RPMI8226 (cell line): ENCODE measurements at regions not wholly inside any gene's neighbourhood (a gene's known extent, or its start where the extent isn't known, plus 50 kb on each side); places are given as distances from the start of the nearest gene placed in this dataset.

ENCODE experiments used
- DNase-seq: peaks from one replicate; pipeline ENCODE4 v3.0.0-alpha.2; 2015

- no peak for DNase-seq
Measured at GRCh38 chr3:147760941-147761340, 351.8 kb downstream of the ZIC1 start.

DNA sequence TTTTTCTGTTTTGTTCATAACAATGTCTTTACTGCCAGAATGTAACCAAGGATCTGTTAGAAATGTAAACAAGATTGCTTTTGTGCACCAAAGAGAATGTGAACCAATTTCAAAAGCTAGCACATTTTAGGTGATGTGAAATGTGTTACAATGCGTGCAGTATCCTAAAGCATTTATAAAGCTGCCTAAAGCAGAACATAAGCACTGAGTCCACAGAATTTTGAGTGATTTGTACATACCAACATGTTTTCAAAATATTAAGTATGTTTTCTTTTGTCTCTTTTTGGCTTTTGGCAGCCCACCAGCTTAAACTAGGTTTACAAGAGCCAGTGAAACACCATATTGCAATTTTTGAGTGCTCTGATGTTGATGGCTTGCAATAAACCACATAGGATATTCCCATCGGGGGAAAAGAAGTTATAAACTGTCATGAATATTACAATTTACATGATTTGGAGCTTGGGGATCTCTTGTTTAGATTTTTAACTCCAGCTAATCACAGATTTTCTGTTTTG lies 364.0 kb downstream of the ZIC1 start:
- no peak for DNase-seq

- no peak for DNase-seq
Measured at GRCh38 chr3:147775411-147775810, 366.2 kb downstream of the ZIC1 start.

DNA sequence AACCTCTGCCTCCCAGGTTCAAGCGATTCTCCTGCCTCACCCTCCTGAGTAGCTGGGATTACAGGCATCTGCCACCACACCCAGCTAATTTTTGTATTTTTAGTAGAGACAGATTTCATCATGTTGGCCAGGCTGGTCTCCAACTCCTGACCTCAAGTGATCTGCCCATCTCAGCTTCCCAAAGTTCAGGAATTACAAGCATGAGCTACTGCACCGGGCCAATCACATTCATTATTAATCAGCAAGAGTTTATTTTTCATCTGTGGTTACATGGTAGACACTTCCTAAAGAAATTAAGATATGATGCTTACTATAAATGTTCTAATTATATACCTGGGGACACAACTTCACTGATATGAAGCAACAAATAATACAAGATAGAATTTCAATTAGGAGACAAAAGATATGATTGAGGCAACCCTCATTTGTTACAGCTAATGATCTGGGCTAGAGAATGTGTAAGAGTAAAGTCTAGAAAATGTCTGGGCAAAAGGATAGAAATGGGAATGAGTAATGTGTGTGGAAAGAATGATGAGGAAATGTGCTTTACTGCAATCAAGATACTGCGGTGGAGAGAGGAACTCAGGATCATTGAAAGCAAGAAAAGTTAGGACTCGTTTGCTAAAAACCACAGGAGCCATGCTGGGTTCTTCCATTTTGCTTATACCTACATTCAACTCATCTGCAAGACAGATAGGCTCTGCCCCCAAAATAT lies 366.8 kb downstream of the ZIC1 start:
- no peak for DNase-seq

GRCh38 chr3:147793841-147794240 lies 384.7 kb downstream of the ZIC1 start:
- no peak for DNase-seq

DNA sequence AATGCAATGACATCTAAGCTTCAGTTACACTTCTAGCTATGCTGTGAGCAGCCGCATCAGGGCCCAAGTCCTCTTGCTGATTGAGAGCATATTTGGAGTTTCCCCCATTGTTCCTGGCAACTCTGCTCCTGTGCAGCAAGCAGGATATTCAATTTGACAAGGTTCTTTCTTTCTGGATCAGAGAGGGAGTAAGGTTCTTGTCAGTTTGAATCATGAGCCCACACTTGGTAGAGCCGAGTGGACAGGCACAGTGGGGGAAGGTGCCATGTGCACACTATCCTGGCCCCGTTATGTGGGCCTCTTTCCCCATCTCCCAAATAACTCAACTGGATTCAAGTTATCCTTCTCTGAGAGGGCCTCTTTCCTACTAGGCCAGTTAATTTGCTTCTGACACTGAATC lies 385.4 kb downstream of the ZIC1 start:
- no peak for DNase-seq

DNA sequence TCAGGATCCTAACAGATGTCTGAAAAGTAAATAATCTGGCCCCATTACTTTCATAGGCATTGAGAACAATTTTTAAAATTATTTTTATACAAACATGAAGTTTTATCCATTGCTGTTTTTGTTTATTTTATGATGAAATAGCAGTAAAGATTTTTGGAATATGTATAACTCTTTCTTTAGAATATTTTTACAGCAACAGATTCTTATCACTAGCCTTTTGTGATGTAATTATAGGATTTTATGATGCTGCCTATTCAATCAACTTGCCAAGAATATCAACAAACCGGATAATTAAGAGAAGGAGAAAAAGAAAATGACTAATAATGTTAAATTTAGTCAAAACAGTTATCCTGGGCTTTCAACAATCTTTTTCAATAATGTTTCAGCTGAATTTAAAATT lies 386.3 kb downstream of the ZIC1 start:
- no peak for DNase-seq

- no peak for DNase-seq
Measured at GRCh38 chr3:147797095-147797494, 387.9 kb downstream of the ZIC1 start.

- no peak for DNase-seq
Measured at GRCh38 chr3:147799601-147800000, 390.4 kb downstream of the ZIC1 start.

- no peak for DNase-seq
Measured at GRCh38 chr3:147807776-147808175, 398.6 kb downstream of the ZIC1 start.

DNA sequence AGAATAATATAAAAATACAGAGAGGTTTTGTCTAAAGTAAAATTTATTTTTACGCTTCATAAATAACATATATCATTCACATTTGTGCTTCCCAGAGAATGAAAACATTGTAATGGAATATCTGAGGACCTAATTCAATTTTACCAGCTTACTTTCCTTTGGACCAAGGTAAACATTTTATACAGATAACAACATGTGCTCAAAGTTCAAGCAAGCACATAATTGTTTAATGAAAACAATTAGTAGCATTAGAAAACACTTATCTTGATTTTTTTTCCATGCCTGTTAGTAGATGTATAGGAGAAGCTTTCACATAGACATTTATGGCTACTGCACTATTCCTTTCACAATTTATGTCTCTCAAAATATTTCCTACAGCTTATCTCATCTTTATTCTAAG lies 400.0 kb downstream of the ZIC1 start:
- DNase-seq: no peak

GRCh38 chr3:147812186-147812911 lies 403.2 kb downstream of the ZIC1 start:
- DNase-seq: no peak

DNA sequence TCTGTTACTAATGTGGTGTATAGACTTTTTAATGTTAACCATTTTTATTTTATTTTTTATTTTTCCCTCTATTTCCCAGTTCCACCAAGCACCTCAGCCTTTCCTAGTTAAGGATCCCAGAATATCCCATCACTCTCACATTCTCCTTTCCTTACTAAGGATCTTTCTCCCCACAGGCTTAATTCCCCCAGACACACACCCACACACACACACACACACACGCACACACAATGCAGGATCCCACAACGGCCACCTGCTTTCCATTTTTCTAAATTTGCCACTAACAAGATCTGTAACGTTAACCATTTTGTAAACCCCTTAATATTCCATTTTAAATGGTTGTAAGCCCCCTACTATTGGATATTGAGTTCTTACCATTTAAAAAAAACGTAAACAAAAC lies 404.1 kb downstream of the ZIC1 start:
- no peak for DNase-seq

DNA sequence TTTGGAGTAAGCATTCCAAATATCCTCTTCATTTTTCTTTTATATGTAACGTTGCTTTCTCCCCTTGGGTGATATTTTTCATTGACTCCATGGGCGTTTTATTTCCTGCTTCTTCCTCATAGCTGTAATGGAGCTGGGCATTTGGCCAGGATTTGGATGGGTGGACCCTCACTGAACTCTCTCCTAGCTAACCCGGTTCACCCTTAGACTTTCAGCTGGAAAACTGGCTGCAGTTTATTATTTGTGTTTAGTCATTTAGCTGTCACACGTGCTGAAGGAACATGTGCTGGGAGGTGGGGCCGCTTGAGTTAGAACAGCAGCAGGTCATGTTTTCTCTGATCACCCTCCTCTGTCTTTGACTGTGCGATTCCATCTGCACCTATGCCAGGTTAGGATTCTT lies 407.6 kb downstream of the ZIC1 start:
- no peak for DNase-seq

DNA sequence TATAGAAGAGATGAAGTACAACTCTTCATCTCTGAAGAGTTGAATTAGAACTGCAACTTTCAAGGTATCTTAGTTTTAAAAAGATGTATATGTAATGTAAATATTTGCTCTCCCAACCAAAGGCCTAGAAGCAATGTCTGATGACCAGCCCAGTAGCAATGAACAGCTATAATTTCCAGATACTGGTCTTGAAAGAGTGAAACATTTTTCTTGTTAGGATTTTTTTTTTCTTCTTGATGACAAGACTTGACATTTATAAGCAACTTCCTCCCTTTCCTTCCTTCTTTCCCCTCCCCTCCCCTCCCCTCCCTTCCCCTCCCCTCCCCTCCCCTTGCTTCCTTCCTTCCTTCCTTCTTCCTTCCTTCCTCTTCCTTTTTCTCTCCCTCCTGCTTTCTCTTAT lies 423.4 kb downstream of the ZIC1 start:
- no peak for DNase-seq

GRCh38 chr3:147836330-147836729 lies 427.2 kb downstream of the ZIC1 start:
- DNase-seq: no peak

GRCh38 chr3:147838652-147839051 lies 429.5 kb downstream of the ZIC1 start:
- DNase-seq: no peak

GRCh38 chr3:147843331-147843730 lies 434.2 kb downstream of the ZIC1 start:
- DNase-seq: no peak

- DNase-seq: no peak
Measured at GRCh38 chr3:147846293-147846692, 437.1 kb downstream of the ZIC1 start.

DNA sequence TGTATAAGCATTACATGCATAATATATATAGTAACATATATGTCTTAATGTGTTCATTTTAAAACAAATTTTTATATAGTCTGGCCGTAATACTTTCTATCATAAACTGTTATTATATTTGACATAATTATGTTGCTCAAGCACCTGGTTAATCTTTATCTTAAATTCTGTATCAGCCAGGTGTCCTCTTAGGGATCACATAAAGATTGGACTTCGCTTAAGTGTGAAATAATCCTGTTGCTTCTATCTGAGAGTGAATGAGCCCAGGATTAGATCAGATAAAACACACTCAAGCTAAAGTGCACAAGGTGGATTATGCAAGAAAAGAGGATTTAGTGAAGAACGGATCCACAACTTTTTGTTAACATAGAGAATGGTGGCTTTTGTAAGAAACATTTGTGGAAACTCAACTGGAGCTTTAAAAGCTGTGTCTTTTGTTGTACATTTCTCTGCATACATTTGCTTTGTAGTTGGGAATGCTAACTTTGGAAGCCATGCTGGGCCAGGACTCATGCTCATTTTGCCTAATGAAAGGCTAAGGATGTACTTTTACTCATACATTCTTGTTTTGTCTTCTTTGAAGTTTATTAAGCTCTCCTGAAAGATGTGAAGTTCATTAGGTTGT lies 437.8 kb downstream of the ZIC1 start:
- no peak for DNase-seq

DNA sequence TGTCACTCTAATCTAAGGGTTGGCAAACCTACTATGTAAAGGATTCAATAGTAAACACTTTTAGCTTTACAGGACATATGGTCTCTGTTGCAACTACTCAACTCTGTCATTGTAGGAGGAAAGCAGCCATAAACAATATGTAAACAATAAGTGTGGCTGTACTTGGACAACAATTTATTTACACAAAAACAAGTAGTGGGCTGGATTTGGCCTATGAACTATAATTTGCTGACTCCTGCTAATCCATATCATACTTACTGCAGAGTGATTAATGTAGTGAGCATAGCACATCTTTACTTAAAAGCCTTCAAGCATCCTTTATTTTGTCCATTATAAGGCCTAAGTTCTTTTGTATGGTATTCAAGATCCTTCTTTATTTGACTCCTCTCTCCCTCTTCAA lies 441.9 kb downstream of the ZIC1 start:
- DNase-seq: no peak

GRCh38 chr3:147854542-147854941 lies 445.4 kb downstream of the ZIC1 start:
- no peak for DNase-seq

- no peak for DNase-seq
Measured at GRCh38 chr3:147864754-147865354, 455.7 kb downstream of the ZIC1 start.

- no peak for DNase-seq
Measured at GRCh38 chr3:147866561-147866960, 457.4 kb downstream of the ZIC1 start.
